Subcutaneous abdominal adipose tissue (tissue), 5 donors: ENCODE measurements at regions not wholly inside any gene's neighbourhood (a gene's known extent, or its start where the extent isn't known, plus 50 kb on each side); places are given as distances from the start of the nearest gene placed in this dataset.

ENCODE experiments used
- H3K27ac ChIP-seq: one replicate; pipeline ENCODE4 v1.7.0; 2013; ENCODE audit warnings: low read depth, mild to moderate bottlenecking, inconsistent platforms, low read length, moderate library complexity
- H3K27me3 ChIP-seq, 5 donors: one replicate each; pipeline ENCODE4 v1.7.0; 2013; ENCODE audit warnings: low read length in 5 of 5, inconsistent platforms in 1 of 5; ENCODE audit not compliant: control insufficient read depth in 5 of 5, insufficient read depth in 4 of 5
- H3K36me3 ChIP-seq, 5 donors: one replicate each; pipeline ENCODE4 v1.7.0; 2013; ENCODE audit warnings: low read length in 5 of 5; ENCODE audit not compliant: control insufficient read depth in 5 of 5, insufficient read depth in 5 of 5
- H3K4me1 ChIP-seq, 5 donors: one replicate each; pipeline ENCODE4 v1.7.0; 2013; ENCODE audit warnings: low read length in 5 of 5, mild to moderate bottlenecking in 3 of 5, moderate library complexity in 1 of 5; ENCODE audit not compliant: control insufficient read depth in 5 of 5, insufficient read depth in 5 of 5
- H3K4me3 ChIP-seq, 5 donors: one replicate each; pipeline ENCODE4 v1.7.0; 2013; ENCODE audit warnings: low read length in 5 of 5, low read depth in 1 of 5
- H3K9ac ChIP-seq, 5 donors: one replicate each; pipeline ENCODE4 v1.7.0; 2013; ENCODE audit warnings: low read length in 5 of 5, mild to moderate bottlenecking in 4 of 5, moderate library complexity in 3 of 5
- H3K9me3 ChIP-seq, 5 donors: one replicate each; pipeline ENCODE4 v1.7.0; 2013; ENCODE audit warnings: low read length in 5 of 5; ENCODE audit not compliant: control insufficient read depth in 5 of 5
- donor health status: healthy.
- donor health status: healthy.
- donor health status: healthy.
- donor health status: healthy.
- donor health status: healthy.

- Histone ChIP-seq H3K27me3 (peaks cover 0 to 12% (median 5%) of the 10 kb centered on the region in 5 donors), H3K4me3 (no peak overlapping the region), H3K27ac (no peak overlapping the region), H3K9ac (no peak overlapping the region), H3K36me3 (no peaks in the 10 kb centered on the region), H3K9me3 (peaks cover 0 to 5% (median 0%) of the 10 kb centered on the region in 5 donors), H3K4me1 (no peaks in the 10 kb centered on the region)
These were observed 709.8 kb upstream of the DIAPH2 start for GRCh38 chrX:95974890-95975289.

GRCh38 chrX:95995583-95995982 is 689.1 kb upstream of the DIAPH2 start:
- peaks cover 0 to 2% (median 0%) of the 10 kb centered on the region in 5 donors for H3K27me3 ChIP-seq
- no peak overlapping the region for H3K27ac ChIP-seq
- H3K4me3 ChIP-seq: no peak overlapping the region
- no peaks in the 10 kb centered on the region for H3K9me3 ChIP-seq
- no peaks in the 10 kb centered on the region for H3K4me1 ChIP-seq
- no peak overlapping the region for H3K9ac ChIP-seq
- no peaks in the 10 kb centered on the region for H3K36me3 ChIP-seq

- H3K36me3 ChIP-seq: no peaks in the 10 kb centered on the region
- H3K4me1 ChIP-seq: no peaks in the 10 kb centered on the region
- H3K27ac ChIP-seq: no peak overlapping the region
- peaks cover 0 to 2% (median 0%) of the 10 kb centered on the region in 5 donors for H3K27me3 ChIP-seq
- H3K9me3 ChIP-seq: no peaks in the 10 kb centered on the region
- no peak overlapping the region for H3K9ac ChIP-seq
- H3K4me3 ChIP-seq: no peak overlapping the region
These were observed 688.3 kb upstream of the DIAPH2 start for GRCh38 chrX:95996294-95996693.

GRCh38 chrX:96002431-96002830 is 682.2 kb upstream of the DIAPH2 start:
- H3K9me3 ChIP-seq: no peaks in the 10 kb centered on the region
- no peaks in the 10 kb centered on the region for H3K4me1 ChIP-seq
- H3K4me3 ChIP-seq: no peak overlapping the region
- peaks cover 0 to 3% (median 0%) of the 10 kb centered on the region in 5 donors for H3K27me3 ChIP-seq
- H3K36me3 ChIP-seq: no peaks in the 10 kb centered on the region
- no peak overlapping the region for H3K9ac ChIP-seq
- H3K27ac ChIP-seq: no peak overlapping the region

- Histone ChIP-seq H3K9ac (no peak overlapping the region), H3K36me3 (no peaks in the 10 kb centered on the region), H3K27me3 (peaks cover 0 to 3% (median 0%) of the 10 kb centered on the region in 5 donors), H3K9me3 (peaks cover 0 to 2% (median 0%) of the 10 kb centered on the region in 5 donors), H3K27ac (no peak overlapping the region), H3K4me3 (no peak overlapping the region), H3K4me1 (no peaks in the 10 kb centered on the region)
These were observed 680.3 kb upstream of the DIAPH2 start for GRCh38 chrX:96004386-96004785.

- Histone ChIP-seq H3K27ac (no peak overlapping the region), H3K4me1 (no peaks in the 10 kb centered on the region), H3K9ac (no peak overlapping the region), H3K9me3 (peaks cover 0 to 6% (median 0%) of the 10 kb centered on the region in 5 donors), H3K36me3 (no peaks in the 10 kb centered on the region), H3K27me3 (peaks cover 0 to 3% (median 0%) of the 10 kb centered on the region in 5 donors), H3K4me3 (no peak overlapping the region)
These were observed 678.4 kb upstream of the DIAPH2 start for GRCh38 chrX:96006281-96006680.

GRCh38 chrX:96027407-96027806 is 657.2 kb upstream of the DIAPH2 start:
- Histone ChIP-seq H3K4me3 (no peak overlapping the region), H3K36me3 (no peaks in the 10 kb centered on the region), H3K27ac (no peak overlapping the region), H3K9ac (no peak overlapping the region), H3K9me3 (peaks cover 0 to 12% (median 9%) of the 10 kb centered on the region in 5 donors), H3K4me1 (peaks cover 0 to 4% (median 0%) of the 10 kb centered on the region in 5 donors), H3K27me3 (no peaks in the 10 kb centered on the region)

GRCh38 chrX:96052078-96052477 is 632.6 kb upstream of the DIAPH2 start:
- Histone ChIP-seq H3K27me3 (no peaks in the 10 kb centered on the region), H3K27ac (no peak overlapping the region)

GRCh38 chrX:96081891-96082290 is 602.8 kb upstream of the DIAPH2 start:
- H3K4me3 ChIP-seq: no peak overlapping the region
- H3K36me3 ChIP-seq: no peaks in the 10 kb centered on the region
- no peaks in the 10 kb centered on the region for H3K9me3 ChIP-seq
- H3K27ac ChIP-seq: no peak overlapping the region
- no peak overlapping the region for H3K9ac ChIP-seq
- H3K27me3 ChIP-seq: peaks cover 0 to 8% (median 0%) of the 10 kb centered on the region in 5 donors
- no peaks in the 10 kb centered on the region for H3K4me1 ChIP-seq

More at GRCh38 chrX:96052078-96052477, 632.6 kb upstream of the DIAPH2 start:
- Histone ChIP-seq H3K9ac (no peak overlapping the region), H3K9me3 (no peaks in the 10 kb centered on the region), H3K36me3 (no peaks in the 10 kb centered on the region), H3K4me1 (no peaks in the 10 kb centered on the region), H3K4me3 (no peak overlapping the region)

- no peaks in the 10 kb centered on the region for H3K36me3 ChIP-seq
- H3K4me1 ChIP-seq: no peaks in the 10 kb centered on the region
- no peak overlapping the region for H3K9ac ChIP-seq
- no peak overlapping the region for H3K4me3 ChIP-seq
- no peaks in the 10 kb centered on the region for H3K27me3 ChIP-seq
- H3K27ac ChIP-seq: no peak overlapping the region
- peaks cover 0 to 3% (median 0%) of the 10 kb centered on the region in 5 donors for H3K9me3 ChIP-seq
These were observed 590.0 kb upstream of the DIAPH2 start for GRCh38 chrX:96094616-96095015.

GRCh38 chrX:96098471-96098870 is 586.2 kb upstream of the DIAPH2 start:
- H3K4me3 ChIP-seq: no peak overlapping the region

More at GRCh38 chrX:96098471-96098870, 586.2 kb upstream of the DIAPH2 start:
- Histone ChIP-seq H3K9ac (no peak overlapping the region), H3K27me3 (no peaks in the 10 kb centered on the region), H3K4me1 (no peaks in the 10 kb centered on the region), H3K36me3 (no peaks in the 10 kb centered on the region), H3K27ac (no peak overlapping the region), H3K9me3 (peaks cover 0 to 6% (median 0%) of the 10 kb centered on the region in 5 donors)
